NCI-H446 treated with DMSO at 0.1 percent for 48 hours (cell line): ENCODE measurements at regions not wholly inside any gene's neighbourhood (a gene's known extent, or its start where the extent isn't known, plus 50 kb on each side); places are given as distances from the start of the nearest gene placed in this dataset.
"Not testable (repeated sequence)": the region's sequence is repeated elsewhere in the genome, so short reads cannot be mapped to it uniquely, and the experiment has no call there.

Source experiments
- DNase-seq: peaks from one replicate; lab custom pipeline; 2025; lab: John Stamatoyannopoulos, UW

DNA sequence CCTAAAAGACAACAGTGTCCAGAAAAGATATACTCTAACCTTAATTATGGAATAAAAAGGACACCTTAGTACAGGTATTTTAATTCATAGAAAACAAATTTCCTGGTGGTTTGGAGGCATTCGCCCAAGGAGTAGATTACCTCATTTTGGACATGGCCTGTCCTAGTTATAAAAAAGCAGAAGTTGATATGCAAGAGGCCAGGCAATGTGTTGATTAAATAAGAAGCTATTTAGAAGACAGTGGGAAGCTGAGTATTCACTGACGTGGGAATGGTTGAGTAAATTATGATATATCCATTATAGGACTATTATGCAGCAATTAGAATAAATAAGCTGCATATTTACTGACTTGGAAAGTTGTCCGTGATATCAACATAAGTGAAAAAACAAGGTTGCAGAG, 314.9 kb downstream of the ALDH8A1 start:
- DNase-seq: no peak

DNA sequence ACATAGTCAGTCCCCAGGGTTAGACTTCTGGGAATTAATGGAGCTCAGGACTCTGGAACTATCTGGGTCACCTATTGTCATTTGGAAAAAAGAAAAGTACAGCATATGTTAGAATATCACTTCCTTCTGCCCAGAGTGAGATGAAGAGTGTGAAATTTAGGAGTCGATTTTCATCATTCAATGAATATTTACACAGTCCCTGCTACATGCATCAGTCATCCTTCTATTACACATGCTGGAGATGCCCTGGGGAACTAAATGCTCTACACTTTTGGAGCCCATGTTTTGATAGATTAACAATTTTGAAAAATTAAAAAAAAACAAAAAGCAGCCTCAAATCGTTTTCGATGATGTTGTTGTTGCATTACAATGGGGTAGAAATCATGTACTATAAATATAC, 315.4 kb downstream of the ALDH8A1 start:
- DNase-seq: no peak

DNA sequence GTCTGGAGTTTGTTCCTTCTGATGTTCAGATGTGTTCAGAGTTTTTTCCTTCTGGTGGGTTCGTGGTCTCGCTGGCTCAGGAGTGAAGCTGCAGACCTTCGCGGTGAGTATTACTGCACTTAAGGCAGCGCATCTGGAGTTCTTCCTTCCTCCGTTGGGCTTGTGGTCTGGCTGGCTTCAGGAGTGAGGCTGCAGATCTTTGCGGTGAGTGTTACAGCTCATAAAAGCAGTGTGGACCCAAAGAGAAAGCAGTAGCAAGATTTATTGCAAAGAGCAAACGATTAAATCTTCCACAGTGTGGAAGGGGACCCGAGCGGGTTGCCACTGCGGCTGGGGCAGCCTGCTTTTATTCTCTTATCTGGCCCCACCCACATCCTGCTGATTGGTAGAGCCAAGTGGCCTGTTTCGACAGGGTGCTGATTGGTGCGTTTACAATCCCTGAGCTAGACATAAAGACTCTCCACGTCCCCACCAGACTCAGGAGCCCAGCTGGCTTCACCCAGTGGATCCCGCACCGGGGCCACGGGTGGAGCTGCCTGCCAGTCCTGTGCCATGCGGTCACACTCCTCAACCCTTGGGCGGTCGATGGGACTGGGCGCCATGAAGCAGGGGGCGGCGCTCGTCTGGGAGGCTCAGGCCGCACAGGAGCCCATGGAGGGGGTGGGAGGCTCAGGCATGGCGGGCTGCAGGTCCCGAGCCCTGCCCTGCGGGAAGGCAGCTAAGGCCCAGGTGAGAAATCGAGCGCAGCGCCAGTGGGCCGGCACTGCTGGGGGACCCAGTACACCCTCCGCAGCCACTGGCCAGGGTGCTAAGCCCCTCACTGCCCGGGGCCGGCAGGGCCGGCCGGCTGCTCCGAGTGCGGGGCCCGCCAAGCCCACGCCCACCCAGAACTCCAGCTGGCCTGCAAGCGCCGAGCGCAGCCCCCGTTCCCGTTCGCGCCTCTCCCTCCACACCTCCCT, 315.3 kb upstream of the SGK1 start:
- DNase-seq: not testable (repeated sequence)

- no peak for DNase-seq
Measured at GRCh38 chr6:134632024-134632423, 314.1 kb upstream of the SGK1 start.

DNA sequence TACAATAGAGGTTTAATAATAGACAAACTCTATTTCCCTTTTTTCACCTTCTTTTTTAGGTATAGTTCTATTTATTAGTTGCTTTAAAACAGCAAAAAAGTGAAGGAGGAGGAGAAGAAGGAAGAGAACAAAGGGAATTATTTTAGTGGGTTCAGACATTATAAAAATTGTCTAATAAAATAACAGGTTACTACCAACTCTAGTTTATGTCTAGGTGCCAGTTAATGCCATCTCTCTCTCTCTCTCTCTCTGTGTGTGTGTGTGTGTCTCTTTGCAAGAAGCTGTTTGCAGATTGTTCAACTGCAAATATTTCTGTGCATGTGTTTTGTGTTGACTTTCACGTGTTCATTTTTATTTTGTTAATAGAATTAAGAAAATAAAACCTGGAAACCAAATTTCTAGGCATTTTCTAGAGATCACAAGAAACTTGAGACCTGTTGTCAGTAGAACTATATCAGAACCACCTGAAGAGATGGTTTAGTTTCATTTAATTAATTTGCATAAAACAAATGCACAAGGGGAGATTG, 313.5 kb upstream of the SGK1 start:
- no peak for DNase-seq

- no peak for DNase-seq
Measured at GRCh38 chr6:134630508-134631121, 312.7 kb upstream of the SGK1 start.

DNA sequence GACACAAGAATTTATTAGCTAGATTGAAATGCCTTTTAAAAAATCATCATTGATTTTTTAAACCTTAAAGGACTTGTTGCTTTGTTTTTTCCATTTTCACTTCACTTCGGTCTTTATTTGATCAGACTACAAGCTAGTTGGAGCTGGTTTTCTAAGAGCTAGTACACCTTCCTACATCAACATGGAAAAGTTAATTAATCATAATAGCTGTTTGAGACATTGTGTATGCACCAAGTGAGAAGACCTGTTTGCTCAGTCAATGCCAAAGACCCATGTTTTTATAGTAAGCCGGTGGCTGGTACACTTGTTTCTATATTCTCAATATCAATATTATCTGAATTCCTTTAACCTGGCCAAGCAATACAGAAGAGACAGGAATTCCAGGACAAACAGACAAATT, 310.2 kb upstream of the SGK1 start:
- no peak for DNase-seq

DNA sequence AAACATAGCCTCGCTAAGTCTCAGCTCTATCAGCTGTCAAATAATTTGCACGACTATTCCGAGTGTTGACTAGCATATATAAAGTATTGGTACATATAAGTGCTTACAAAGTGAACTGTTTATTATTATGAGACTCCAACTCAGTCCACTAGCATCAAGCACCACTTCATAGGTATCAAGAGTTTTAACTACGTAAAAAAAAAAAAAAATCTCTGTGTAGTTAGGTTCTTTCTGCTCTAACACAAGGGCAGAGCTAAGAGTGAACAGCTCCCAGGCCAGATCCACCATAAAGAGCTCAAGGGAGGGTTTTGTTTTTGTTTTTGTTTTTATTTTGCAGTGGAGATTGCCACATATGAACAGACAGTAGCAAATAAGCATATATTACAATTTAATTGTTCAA, 309.8 kb upstream of the SGK1 start:
- DNase-seq: no peak

DNA sequence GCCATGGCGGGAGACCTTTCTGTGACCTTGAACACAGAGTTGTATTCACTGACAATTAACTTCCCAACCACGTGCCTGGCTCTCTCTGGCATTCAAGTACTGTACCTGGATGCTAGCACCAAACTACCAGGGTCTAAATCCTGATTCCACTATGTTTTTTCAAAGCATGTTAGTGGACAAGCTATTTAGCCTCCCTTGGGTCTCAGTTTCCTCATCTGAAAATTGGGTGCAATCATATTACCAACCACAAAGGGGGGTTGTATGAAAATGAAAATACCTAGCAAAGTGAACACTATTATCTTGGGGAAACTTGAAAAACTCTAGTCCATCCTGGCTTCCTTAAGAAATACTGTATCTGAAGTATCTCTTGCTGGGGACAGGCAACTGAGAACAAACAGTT, 308.7 kb upstream of the SGK1 start:
- DNase-seq: no peak

GRCh38 chr6:134626086-134626485, 308.2 kb upstream of the SGK1 start:
- DNase-seq: no peak

DNA sequence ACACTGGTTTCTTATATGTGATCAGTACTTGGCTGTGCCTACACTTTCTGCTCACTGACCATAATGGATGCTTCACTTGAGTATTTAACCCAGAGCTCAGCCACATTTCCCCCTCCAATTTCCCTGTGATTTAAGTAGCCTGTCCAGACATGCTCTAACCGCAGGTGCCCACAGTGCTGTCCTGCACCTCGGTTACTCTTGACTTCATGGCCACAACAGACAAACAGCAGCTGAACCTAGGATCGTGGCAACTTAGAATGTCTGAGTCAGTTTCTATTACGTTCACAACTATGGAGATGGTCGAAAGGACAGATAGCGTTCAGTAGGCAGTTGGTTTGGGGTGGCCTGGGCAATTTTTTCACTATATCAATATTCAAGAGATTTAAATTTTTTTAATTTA, 306.9 kb upstream of the SGK1 start:
- no peak for DNase-seq

DNA sequence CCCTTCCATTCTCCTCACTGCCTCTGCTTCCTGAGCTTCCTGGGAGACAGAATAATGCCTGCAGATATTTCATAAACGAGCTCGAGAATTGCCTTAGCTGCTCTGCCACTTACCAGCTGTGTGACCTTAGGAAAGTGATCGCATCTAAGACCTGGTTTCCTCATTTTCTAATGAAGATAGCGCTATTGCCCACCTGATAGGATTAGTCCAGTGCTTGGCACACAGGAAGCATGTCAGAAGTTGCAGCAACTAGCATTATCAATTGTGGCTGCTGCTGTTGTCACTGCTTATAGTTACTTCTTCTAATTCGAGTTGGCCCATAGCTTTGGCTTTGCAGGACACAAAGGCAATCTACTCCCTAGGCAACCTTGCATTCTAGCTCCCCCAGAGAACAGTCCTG, 305.5 kb upstream of the SGK1 start:
- DNase-seq: no peak

GRCh38 chr6:134622382-134623173, 304.7 kb upstream of the SGK1 start:
- no peak for DNase-seq

- no peak for DNase-seq
Measured at GRCh38 chr6:134621858-134622257, 303.9 kb upstream of the SGK1 start.

DNA sequence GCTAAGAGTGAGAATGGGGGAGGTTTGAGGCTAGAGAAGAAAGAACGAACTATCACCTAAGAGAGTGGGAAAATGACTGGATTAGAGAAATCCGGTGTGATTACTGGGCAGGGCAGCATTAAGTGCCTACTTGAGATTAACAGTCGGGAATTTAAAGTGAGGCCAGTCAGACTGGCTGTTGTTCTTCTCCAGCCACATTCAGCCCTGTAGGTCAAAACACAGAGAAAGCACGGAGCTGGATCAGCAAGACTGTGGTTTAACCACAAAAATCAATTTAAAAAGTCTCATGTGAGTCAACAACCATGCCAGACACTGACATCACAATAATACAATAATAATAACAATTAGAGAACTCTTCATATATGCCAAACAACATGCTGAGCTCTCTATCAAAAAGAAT, 301.9 kb upstream of the SGK1 start:
- no peak for DNase-seq

DNA sequence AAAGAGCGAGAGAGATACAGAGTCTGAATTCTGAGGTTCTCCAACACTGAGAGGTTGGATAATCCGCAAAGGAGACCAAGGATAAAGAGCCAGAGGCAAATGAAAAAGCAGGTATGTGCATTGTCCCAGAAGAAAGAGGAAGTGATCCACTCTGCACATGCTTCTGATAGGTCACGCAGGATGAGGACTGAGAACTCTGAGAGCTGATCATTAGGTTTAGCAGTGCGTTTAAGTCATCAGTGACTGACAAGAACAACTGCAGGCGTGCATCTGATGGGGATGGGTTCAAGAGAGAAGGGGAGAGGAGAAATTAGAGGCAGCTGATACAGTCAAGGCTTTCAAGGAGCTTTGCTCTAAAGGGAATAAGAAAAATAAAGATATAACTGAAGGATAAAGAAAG, 301.2 kb upstream of the SGK1 start:
- no peak for DNase-seq

- no peak for DNase-seq
Measured at GRCh38 chr6:134614606-134615485, 296.9 kb upstream of the SGK1 start.

- not testable (repeated sequence) for DNase-seq
Measured at GRCh38 chr6:134612128-134612527, 294.2 kb upstream of the SGK1 start.

DNA sequence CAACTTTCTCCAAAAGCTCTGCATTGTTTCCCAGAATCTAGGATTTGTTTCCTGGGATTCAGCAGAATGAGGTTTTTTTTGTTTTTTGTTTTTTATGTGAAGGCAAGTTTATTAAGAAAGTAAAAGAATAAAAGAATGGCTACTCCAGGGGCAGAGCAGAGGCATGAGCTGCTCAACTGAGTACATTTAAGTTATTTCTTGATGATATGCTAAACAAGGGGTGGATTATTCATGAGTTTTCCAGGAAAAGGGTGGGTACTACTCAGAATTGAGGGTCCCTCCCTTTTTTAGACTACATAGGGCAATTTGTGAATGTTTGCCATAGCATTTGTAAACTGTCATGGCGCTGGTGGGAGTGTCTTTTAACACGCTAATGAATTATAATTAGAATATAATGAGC, 292.5 kb upstream of the SGK1 start:
- DNase-seq: no peak

- no peak for DNase-seq
Measured at GRCh38 chr6:134609716-134610261, 291.9 kb upstream of the SGK1 start.

DNA sequence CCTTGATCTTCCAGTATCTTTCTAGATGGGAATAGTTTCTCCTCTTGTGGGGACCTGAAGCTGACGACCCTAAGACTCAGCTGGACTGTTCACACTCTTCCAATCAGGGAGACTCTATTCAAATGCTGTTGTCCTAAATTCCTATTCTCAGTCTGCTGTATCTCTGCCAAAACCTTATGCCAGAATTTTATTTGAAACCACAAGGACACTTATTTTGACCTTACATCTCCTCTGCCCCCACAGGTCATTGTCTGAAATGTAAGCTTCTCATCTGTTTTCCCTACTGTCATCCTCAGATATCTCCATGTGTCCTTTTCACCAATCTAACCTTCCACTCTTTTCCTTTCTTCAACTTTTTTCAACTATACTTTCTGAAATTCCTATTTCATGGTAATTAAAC, 289.5 kb upstream of the SGK1 start:
- DNase-seq: no peak
